ENCODE measurements at regions not wholly inside any gene's neighbourhood (a gene's known extent, or its start where the extent isn't known, plus 50 kb on each side); places are given as distances from the start of the nearest gene placed in this dataset.

- Histone ChIP-seq H3K27me3 (ENCODE audit: control insufficient read depth, insufficient read depth, low read length) (no peaks in the 10 kb centered on the region), H3K36me3 (ENCODE audit: control insufficient read depth, insufficient read depth, low read length) (no peaks in the 10 kb centered on the region), H3K4me3 (ENCODE audit: low read depth, low read length) (no peak overlapping the region)
- TF ChIP-seq CTCF (IDR thresholded peaks at IDR 0.05; ENCODE audit: insufficient read depth, low read length, severe bottlenecking): no peak
- FAIRE-seq: no peak
- no peak for DNase-seq (ENCODE audit: low read depth)
These were observed 296.7 kb upstream of the ANO5 start for GRCh38 chr11:21896216-21896615.

GRCh38 chr11:21896746-21897602 is 295.9 kb upstream of the ANO5 start:
- H3K4me3 ChIP-seq (ENCODE audit: low read depth, low read length): no peak overlapping the region
- FAIRE-seq (no peak), DNase-seq (ENCODE audit: low read depth) (peak; percentile 7)
- no peaks in the 10 kb centered on the region for H3K27me3 ChIP-seq (ENCODE audit: control insufficient read depth, insufficient read depth, low read length)
- H3K36me3 ChIP-seq (ENCODE audit: control insufficient read depth, insufficient read depth, low read length): no peaks in the 10 kb centered on the region
- no peak for TF ChIP-seq CTCF (IDR thresholded peaks at IDR 0.05; ENCODE audit: insufficient read depth, low read length, severe bottlenecking)

- DNase-seq (ENCODE audit: low read depth): no peak
- no peak for FAIRE-seq
- no peak overlapping the region for H3K4me3 ChIP-seq (ENCODE audit: low read depth, low read length)
- no peaks in the 10 kb centered on the region for H3K36me3 ChIP-seq (ENCODE audit: control insufficient read depth, insufficient read depth, low read length)
- no peaks in the 10 kb centered on the region for H3K27me3 ChIP-seq (ENCODE audit: control insufficient read depth, insufficient read depth, low read length)
- no peak for TF ChIP-seq CTCF (IDR thresholded peaks at IDR 0.05; ENCODE audit: insufficient read depth, low read length, severe bottlenecking)
These were observed 295.1 kb upstream of the ANO5 start for GRCh38 chr11:21897752-21898151.

GRCh38 chr11:21908211-21908610 is 284.7 kb upstream of the ANO5 start:
- Histone ChIP-seq H3K27me3 (ENCODE audit: control insufficient read depth, insufficient read depth, low read length) (no peaks in the 10 kb centered on the region), H3K36me3 (ENCODE audit: control insufficient read depth, insufficient read depth, low read length) (no peaks in the 10 kb centered on the region), H3K4me3 (ENCODE audit: low read depth, low read length) (no peak overlapping the region)
- no peak for DNase-seq (ENCODE audit: low read depth)
- no peak for TF ChIP-seq CTCF (IDR thresholded peaks at IDR 0.05; ENCODE audit: insufficient read depth, low read length, severe bottlenecking)
- no peak for FAIRE-seq

- no peaks in the 10 kb centered on the region for H3K36me3 ChIP-seq (ENCODE audit: control insufficient read depth, insufficient read depth, low read length)
- no peak overlapping the region for H3K4me3 ChIP-seq (ENCODE audit: low read depth, low read length)
- no peak for FAIRE-seq
- no peaks in the 10 kb centered on the region for H3K27me3 ChIP-seq (ENCODE audit: control insufficient read depth, insufficient read depth, low read length)
- no peak for TF ChIP-seq CTCF (IDR thresholded peaks at IDR 0.05; ENCODE audit: insufficient read depth, low read length, severe bottlenecking)
- DNase-seq (ENCODE audit: low read depth): peak; percentile 48
These were observed 283.7 kb upstream of the ANO5 start for GRCh38 chr11:21909145-21909544.

GRCh38 chr11:21911061-21911460 is 281.8 kb upstream of the ANO5 start:
- Histone ChIP-seq H3K4me3 (ENCODE audit: low read depth, low read length) (no peak overlapping the region), H3K27me3 (ENCODE audit: control insufficient read depth, insufficient read depth, low read length) (no peaks in the 10 kb centered on the region), H3K36me3 (ENCODE audit: control insufficient read depth, insufficient read depth, low read length) (no peaks in the 10 kb centered on the region)
- no peak for TF ChIP-seq CTCF (IDR thresholded peaks at IDR 0.05; ENCODE audit: insufficient read depth, low read length, severe bottlenecking)
- FAIRE-seq: no peak
- no peak for DNase-seq (ENCODE audit: low read depth)
